Stomach (tissue), 8 donors: ENCODE measurements at regions not wholly inside any gene's neighbourhood (a gene's known extent, or its start where the extent isn't known, plus 50 kb on each side); places are given as distances from the start of the nearest gene placed in this dataset.
A peak's percentile ranks its signal among the peaks of the same experiment; 100 is the strongest.

ENCODE experiments used
- DNase-seq, 2 donors: peaks; one replicate each; pipeline versions ENCODE4 v3.0.0 to v3.0.0-alpha.2; 2013 to 2019
- H3K27ac ChIP-seq, 5 donors: fragments of 200-600 bp in 4 of 5; sonication (generic) in 4 of 5; one replicate each; pipeline ENCODE4 v1.5.1; 2013 to 2019; ENCODE audit warnings: mild to moderate bottlenecking in 1 of 5, moderate library complexity in 1 of 5
- H3K27me3 ChIP-seq, 3 donors: fragments of 200-600 bp; sonication (generic); one replicate each; pipeline ENCODE4 v1.5.1; 2017 to 2019; ENCODE audit warnings: mixed run types in 1 of 3
- H3K36me3 ChIP-seq, 4 donors: fragments of 200-600 bp; sonication (generic); 1 replicate in 3 of 4; 2 replicates in 1 of 4; pipeline ENCODE4 v1.5.1; 2016 to 2019
- H3K4me1 ChIP-seq, 4 donors: fragments of 200-600 bp; sonication (generic); one replicate each; pipeline ENCODE4 v1.5.1; 2016 to 2019
- H3K4me3 ChIP-seq, 4 donors: fragments of 200-600 bp; sonication (generic) in 3 of 4; one replicate each; pipeline ENCODE4 v1.5.1; 2016 to 2019; ENCODE audit warnings: mild to moderate bottlenecking in 1 of 4
- H3K9me3 ChIP-seq, 4 donors: fragments of 200-600 bp; sonication (generic); one replicate each; pipeline ENCODE4 v1.5.1; 2016 to 2019
- CTCF ChIP-seq, 7 experiments: fragments of 450-650 bp in 4 of 7; fragments of 200-600 bp in 3 of 7; sonication (generic) in 3 of 7; IDR thresholded peaks; one replicate each; pipeline ENCODE4 v1.5.1; 2016 to 2019; ENCODE audit warnings: antibody characterized with exemption in 7 of 7, control low read depth in 2 of 7, mild to moderate bottlenecking in 1 of 7
- EP300 ChIP-seq: sonication (generic); formaldehyde crosslinking; IDR thresholded peaks from one replicate; pipeline ENCODE4 v1.6.1; 2017; ENCODE audit warnings: antibody characterized with exemption
- POLR2A ChIP-seq, 4 donors: fragments of 450-650 bp; IDR thresholded peaks; one replicate each; pipeline ENCODE4 v1.6.1; 2016; ENCODE audit warnings: antibody characterized with exemption in 4 of 4, control low read depth in 2 of 4, mild to moderate bottlenecking in 1 of 4, moderate library complexity in 1 of 4
- POLR2AphosphoS5 ChIP-seq, 3 donors: sonication (generic); formaldehyde crosslinking; IDR thresholded peaks; one replicate each; pipeline ENCODE4 v1.6.1; 2016; ENCODE audit warnings: antibody characterized with exemption in 3 of 3
- WGBS, 5 donors: extraction: QIAGEN DNeasy Blood & Tissue Kit in 3 of 5; methylation state at CpG; one replicate each; pipeline versions ENCODE4 v1.1.5 to v1.1.7; 2013 to 2018; 5-methylcytosine and 5-hydroxymethylcytosine counted together
- intact Hi-C: fragments of 100-400 bp; cut with DNase I; formaldehyde crosslinking; loops from one replicate; pipeline ENCODE4 v1.15.1; 2023; ENCODE audit warnings: low total_unique reads
- donor health status: healthy with polysubstance abuse.
- donor health status: Bipolar disorder and iron deficiency.
- donor health status: healthy.

DNA sequence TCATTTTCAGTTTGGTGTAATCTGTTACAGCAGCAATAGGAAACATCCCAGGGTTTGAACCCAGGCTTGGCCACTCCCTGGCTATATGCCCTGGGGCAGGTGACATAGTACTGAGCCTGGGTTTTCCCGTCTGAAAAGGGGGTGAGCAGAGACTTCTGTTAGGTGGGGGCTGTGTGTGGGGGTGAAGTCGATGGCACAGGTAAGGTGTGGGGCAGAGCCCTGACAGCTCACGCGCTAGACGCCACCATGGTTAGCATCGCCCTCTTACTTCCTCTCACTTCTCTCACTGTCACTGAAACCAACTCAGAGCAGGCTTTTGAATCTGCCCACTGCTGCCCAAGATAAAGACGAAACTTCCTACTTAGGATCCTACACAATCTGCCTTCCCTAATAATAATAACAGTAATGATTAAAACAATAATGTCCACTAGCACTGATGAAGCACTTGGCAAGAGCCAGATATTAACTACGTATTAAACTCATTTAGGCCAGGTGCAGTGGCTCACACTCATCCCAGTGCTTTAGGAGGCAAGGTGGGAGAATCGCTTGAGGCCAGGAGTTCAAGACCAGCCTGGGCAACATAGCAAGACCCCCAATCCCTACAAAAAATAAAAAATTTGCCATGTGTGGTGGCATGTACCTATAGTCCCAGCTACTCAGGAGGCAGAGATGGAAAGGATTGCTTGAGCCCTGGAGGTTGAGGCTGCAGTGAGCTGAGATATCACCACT lies 117.9 kb upstream of the PTPN1 start:
- no peaks in the 10 kb centered on the region for H3K27me3 ChIP-seq
- peaks cover 57 to 75% (median 66%) of the 10 kb centered on the region in 4 donors for H3K4me1 ChIP-seq
- H3K36me3 ChIP-seq: no peaks in the 10 kb centered on the region
- intact Hi-C loops: loop anchor here (10.0 kb wide), 1 partner anchor 62 kb away; no protein-coding TSS in a partner anchor
- H3K4me3 ChIP-seq: no peak overlapping the region
- no peak for DNase-seq
- H3K27ac ChIP-seq: peak overlapping the region in 2 of 5 donors; percentile 73 to 84
- H3K9me3 ChIP-seq: no peaks in the 10 kb centered on the region
- 75 to 88% (median 79%) methylated on average over 9 of the region's 9 CpGs for WGBS, 5 donors
- no peak for TF ChIP-seq POLR2AphosphoS5 (IDR thresholded peaks at IDR 0.05)
- TF ChIP-seq EP300: no peak
- no peak for TF ChIP-seq CTCF (IDR thresholded peaks at IDR 0.05)
- no peak for TF ChIP-seq POLR2A (IDR thresholded peaks at IDR 0.05)

- Histone ChIP-seq H3K4me3 (no peak overlapping the region), H3K4me1 (peaks cover 47 to 72% (median 60%) of the 10 kb centered on the region in 4 donors), H3K36me3 (no peaks in the 10 kb centered on the region), H3K9me3 (no peaks in the 10 kb centered on the region), H3K27me3 (no peaks in the 10 kb centered on the region), H3K27ac (peak overlapping the region in 1 of 5 donors; percentile 88)
- DNase-seq: no peak
- no peak for TF ChIP-seq POLR2AphosphoS5 (IDR thresholded peaks at IDR 0.05)
- TF ChIP-seq POLR2A (IDR thresholded peaks at IDR 0.05): no peak
- TF ChIP-seq CTCF (IDR thresholded peaks at IDR 0.05): no peak
- TF ChIP-seq EP300: no peak
- intact Hi-C loops: loop anchor here (10.0 kb wide), 1 partner anchor 62 kb away; no protein-coding TSS in a partner anchor
- WGBS, 5 donors: 81 to 94% (median 85%) methylated on average over 6 of the region's 6 CpGs
These were observed 116.9 kb upstream of the PTPN1 start for GRCh38 chr20:50393242-50393641.

DNA sequence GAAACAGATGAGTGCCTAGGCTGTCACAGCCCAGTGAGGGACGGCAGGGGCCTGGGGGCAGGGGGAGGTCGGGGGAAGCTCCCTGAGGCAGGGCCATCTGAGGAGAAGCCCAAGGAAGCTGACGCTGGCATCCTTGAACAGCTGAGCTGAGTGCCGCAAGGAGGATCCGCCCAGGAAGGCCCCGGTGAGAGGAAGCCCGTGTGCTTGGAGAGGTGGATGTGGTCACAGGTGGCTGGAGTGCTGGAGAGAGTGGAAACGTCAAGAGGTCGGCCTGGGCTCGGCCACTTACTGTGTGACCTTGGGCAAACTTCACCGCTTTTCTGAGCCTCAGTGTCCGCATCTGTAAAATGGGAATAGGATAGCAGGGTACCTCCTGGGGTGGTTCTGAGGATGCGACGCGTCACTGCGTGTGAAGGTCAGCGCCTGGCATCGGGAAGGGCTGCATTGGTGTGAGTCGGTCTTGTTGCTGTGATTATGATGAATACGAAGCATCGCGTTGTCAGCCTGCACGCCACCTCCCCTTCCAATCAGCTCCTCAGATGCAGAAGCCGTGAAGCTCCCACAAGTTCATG lies 116.1 kb upstream of the PTPN1 start:
- intact Hi-C loops: loop anchor here (10.0 kb wide), 1 partner anchor 61 kb away; no protein-coding TSS in a partner anchor
- Histone ChIP-seq H3K4me3 (no peak overlapping the region), H3K27me3 (no peaks in the 10 kb centered on the region), H3K27ac (peak overlapping the region in 4 of 5 donors; percentile 79 to 88 (median 80)), H3K4me1 (peaks cover 47 to 72% (median 60%) of the 10 kb centered on the region in 4 donors), H3K36me3 (no peaks in the 10 kb centered on the region), H3K9me3 (no peaks in the 10 kb centered on the region)
- TF ChIP-seq POLR2AphosphoS5 (IDR thresholded peaks at IDR 0.05) (no peak), POLR2A (IDR thresholded peaks at IDR 0.05) (no peak), CTCF (IDR thresholded peaks at IDR 0.05) (no peak), EP300 (no peak)
- no peak for DNase-seq
- 84 to 93% (median 91%) methylated on average over 22 to 24 of the region's 24 CpGs for WGBS, 5 donors

DNA sequence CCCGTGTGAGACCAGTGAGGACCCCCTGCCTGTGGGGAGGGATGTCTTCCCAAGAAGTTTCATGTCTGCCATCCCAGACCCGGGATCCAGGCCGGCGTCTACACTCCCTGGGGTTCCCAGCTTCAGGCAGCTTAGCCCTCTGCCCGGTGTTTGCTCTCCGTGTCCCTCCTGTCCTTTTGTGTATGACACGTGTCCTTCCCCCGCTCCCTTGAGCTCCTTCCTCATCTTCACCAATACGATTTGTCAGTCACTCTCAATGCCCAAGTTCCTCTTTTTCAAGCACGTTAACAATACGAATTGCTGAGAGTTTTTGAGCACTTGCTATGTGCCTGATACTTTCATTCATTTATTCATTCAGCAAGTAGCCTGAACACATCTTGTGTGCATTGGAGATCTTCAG lies 115.6 kb upstream of the PTPN1 start:
- WGBS, 5 donors: 76 to 88% (median 84%) methylated on average over 11 of the region's 11 CpGs
- peak overlapping the region in 4 of 5 donors; percentile 79 to 88 (median 80) for H3K27ac ChIP-seq
- DNase-seq: no peak
- no peaks in the 10 kb centered on the region for H3K36me3 ChIP-seq
- H3K27me3 ChIP-seq: no peaks in the 10 kb centered on the region
- peaks cover 48 to 73% (median 62%) of the 10 kb centered on the region in 4 donors for H3K4me1 ChIP-seq
- TF ChIP-seq CTCF (IDR thresholded peaks at IDR 0.05) (no peak), EP300 (no peak), POLR2A (IDR thresholded peaks at IDR 0.05) (no peak), POLR2AphosphoS5 (IDR thresholded peaks at IDR 0.05) (no peak)
- no peak overlapping the region for H3K4me3 ChIP-seq
- intact Hi-C loops: loop anchor here (10.0 kb wide), 1 partner anchor 60 kb away; no protein-coding TSS in a partner anchor
- H3K9me3 ChIP-seq: no peaks in the 10 kb centered on the region
